ENCODE measurements at regions not wholly inside any gene's neighbourhood (a gene's known extent, or its start where the extent isn't known, plus 50 kb on each side); places are given as distances from the start of the nearest gene placed in this dataset.
"Not testable (repeated sequence)": the region's sequence is repeated elsewhere in the genome, so short reads cannot be mapped to it uniquely, and the experiment has no call there.

GRCh38 chr14:19097750-19098149, 130.5 kb downstream of the POTEM start:
- H3K4me1 Mint-ChIP-seq; H3K27ac Mint-ChIP-seq; H3K4me3 Mint-ChIP-seq; DNase-seq; H3K27me3 Mint-ChIP-seq (ENCODE audit: low read depth in 3 of 3); H3K36me3 Mint-ChIP-seq: not testable (repeated sequence)
- peaks cover 0 to 13% (median 2%) of the 10 kb centered on the region in 6 donors for H3K9me3 Mint-ChIP-seq

- not testable (repeated sequence) for H3K27ac Mint-ChIP-seq; H3K36me3 Mint-ChIP-seq; DNase-seq; H3K4me3 Mint-ChIP-seq; H3K4me1 Mint-ChIP-seq; H3K27me3 Mint-ChIP-seq (ENCODE audit: low read depth in 3 of 3)
- peaks cover 0 to 13% (median 2%) of the 10 kb centered on the region in 6 donors for H3K9me3 Mint-ChIP-seq
Measured at GRCh38 chr14:19098230-19098629, 131.0 kb downstream of the POTEM start.

GRCh38 chr14:19098732-19099131, 131.5 kb downstream of the POTEM start:
- DNase-seq = peak in 1 of 3 donors; percentile 0
- H3K4me3 Mint-ChIP-seq; H3K36me3 Mint-ChIP-seq; H3K4me1 Mint-ChIP-seq; H3K27ac Mint-ChIP-seq; H3K27me3 Mint-ChIP-seq (ENCODE audit: low read depth in 3 of 3): not testable (repeated sequence)
- H3K9me3 Mint-ChIP-seq = peaks cover 0 to 13% (median 2%) of the 10 kb centered on the region in 6 donors

GRCh38 chr14:19099336-19099735, 132.1 kb downstream of the POTEM start:
- not testable (repeated sequence) for H3K36me3 Mint-ChIP-seq; H3K27me3 Mint-ChIP-seq (ENCODE audit: low read depth in 3 of 3); DNase-seq; H3K4me1 Mint-ChIP-seq; H3K4me3 Mint-ChIP-seq; H3K27ac Mint-ChIP-seq
- H3K9me3 Mint-ChIP-seq = peaks cover 0 to 13% (median 2%) of the 10 kb centered on the region in 6 donors

GRCh38 chr14:19099939-19100338, 132.7 kb downstream of the POTEM start:
- not testable (repeated sequence) for H3K4me1 Mint-ChIP-seq; H3K27ac Mint-ChIP-seq; DNase-seq; H3K4me3 Mint-ChIP-seq; H3K36me3 Mint-ChIP-seq; H3K27me3 Mint-ChIP-seq (ENCODE audit: low read depth in 3 of 3)
- H3K9me3 Mint-ChIP-seq = peaks cover 0 to 13% (median 2%) of the 10 kb centered on the region in 6 donors

GRCh38 chr14:19105551-19105950, 138.3 kb downstream of the POTEM start:
- not testable (repeated sequence) for H3K9me3 Mint-ChIP-seq; H3K4me1 Mint-ChIP-seq; H3K27ac Mint-ChIP-seq; H3K4me3 Mint-ChIP-seq; H3K36me3 Mint-ChIP-seq; H3K27me3 Mint-ChIP-seq (ENCODE audit: low read depth in 3 of 3); DNase-seq

- H3K9me3 Mint-ChIP-seq; H3K4me3 Mint-ChIP-seq; H3K36me3 Mint-ChIP-seq; H3K27ac Mint-ChIP-seq; DNase-seq; H3K27me3 Mint-ChIP-seq (ENCODE audit: low read depth in 3 of 3); H3K4me1 Mint-ChIP-seq: not testable (repeated sequence)
Measured at GRCh38 chr14:19109887-19110286, 142.7 kb downstream of the POTEM start.

- H3K9me3 Mint-ChIP-seq, H3K4me3 Mint-ChIP-seq: not testable (repeated sequence)
Measured at GRCh38 chr14:19120383-19120782, 153.1 kb downstream of the POTEM start.

GRCh38 chr14:19126269-19127051, 159.2 kb downstream of the POTEM start:
- DNase-seq; H3K27ac Mint-ChIP-seq; H3K4me1 Mint-ChIP-seq; H3K4me3 Mint-ChIP-seq; H3K36me3 Mint-ChIP-seq; H3K27me3 Mint-ChIP-seq (ENCODE audit: low read depth in 3 of 3); H3K9me3 Mint-ChIP-seq: not testable (repeated sequence)

More at GRCh38 chr14:19120383-19120782, 153.1 kb downstream of the POTEM start:
- H3K36me3 Mint-ChIP-seq; H3K27me3 Mint-ChIP-seq (ENCODE audit: low read depth in 3 of 3); DNase-seq; H3K4me1 Mint-ChIP-seq; H3K27ac Mint-ChIP-seq: not testable (repeated sequence)

- H3K9me3 Mint-ChIP-seq; H3K4me3 Mint-ChIP-seq; H3K4me1 Mint-ChIP-seq; H3K27me3 Mint-ChIP-seq (ENCODE audit: low read depth in 3 of 3); DNase-seq; H3K36me3 Mint-ChIP-seq; H3K27ac Mint-ChIP-seq: not testable (repeated sequence)
Measured at GRCh38 chr14:19127664-19128435, 160.6 kb downstream of the POTEM start.

GRCh38 chr14:19131553-19131952, 164.3 kb downstream of the POTEM start:
- not testable (repeated sequence) for H3K27me3 Mint-ChIP-seq (ENCODE audit: low read depth in 3 of 3); H3K36me3 Mint-ChIP-seq; H3K4me1 Mint-ChIP-seq

GRCh38 chr14:19132013-19132835, 165.0 kb downstream of the POTEM start:
- DNase-seq; H3K27me3 Mint-ChIP-seq (ENCODE audit: low read depth in 3 of 3); H3K4me1 Mint-ChIP-seq; H3K9me3 Mint-ChIP-seq; H3K27ac Mint-ChIP-seq; H3K4me3 Mint-ChIP-seq; H3K36me3 Mint-ChIP-seq: not testable (repeated sequence)

More at GRCh38 chr14:19131553-19131952, 164.3 kb downstream of the POTEM start:
- H3K9me3 Mint-ChIP-seq, DNase-seq, H3K4me3 Mint-ChIP-seq, H3K27ac Mint-ChIP-seq: not testable (repeated sequence)

GRCh38 chr14:19132836-19133120, 165.5 kb downstream of the POTEM start:
- H3K9me3 Mint-ChIP-seq; H3K27ac Mint-ChIP-seq; H3K36me3 Mint-ChIP-seq; DNase-seq; H3K4me3 Mint-ChIP-seq; H3K27me3 Mint-ChIP-seq (ENCODE audit: low read depth in 3 of 3); H3K4me1 Mint-ChIP-seq: not testable (repeated sequence)

- not testable (repeated sequence) for H3K9me3 Mint-ChIP-seq; H3K4me1 Mint-ChIP-seq; H3K36me3 Mint-ChIP-seq; DNase-seq; H3K27ac Mint-ChIP-seq; H3K4me3 Mint-ChIP-seq; H3K27me3 Mint-ChIP-seq (ENCODE audit: low read depth in 3 of 3)
Measured at GRCh38 chr14:19157106-19157709, 190.0 kb downstream of the POTEM start.

Data from immature natural killer cell (primary cell).